Colonic mucosa (tissue), 4 donors: ENCODE measurements at regions not wholly inside any gene's neighbourhood (a gene's known extent, or its start where the extent isn't known, plus 50 kb on each side); places are given as distances from the start of the nearest gene placed in this dataset.

ENCODE experiments used
- DNase-seq: peaks from one replicate; pipeline ENCODE4 v3.0.0-alpha.2; 2020
- H3K27ac ChIP-seq: fragments of 200-600 bp; one replicate; pipeline ENCODE4 v1.8.0; 2021
- H3K27me3 ChIP-seq: fragments of 200-600 bp; one replicate; pipeline ENCODE4 v1.8.0; 2021
- H3K36me3 ChIP-seq: fragments of 200-600 bp; one replicate; pipeline ENCODE4 v1.8.0; 2021
- H3K4me1 ChIP-seq: fragments of 200-600 bp; one replicate; pipeline ENCODE4 v1.8.0; 2021; ENCODE audit warnings: mild to moderate bottlenecking
- H3K4me3 ChIP-seq: fragments of 200-600 bp; one replicate; pipeline ENCODE4 v1.8.0; 2021
- H3K9ac ChIP-seq, 2 donors: one replicate each; pipeline ENCODE4 v1.7.0; 2013; ENCODE audit warnings: control low read depth in 2 of 2, low read depth in 2 of 2, low read length in 2 of 2
- H3K9me3 ChIP-seq: fragments of 200-600 bp; one replicate; pipeline ENCODE4 v1.8.0; 2021
- CTCF ChIP-seq: fragments of 200-600 bp; IDR thresholded peaks from one replicate; pipeline ENCODE4 v1.8.0; 2022; ENCODE audit warnings: antibody characterized with exemption, mild to moderate bottlenecking
- intact Hi-C: fragments of 100-400 bp; cut with DNase I; formaldehyde crosslinking; loops from one replicate; pipeline ENCODE4 v1.14.1; 2022
- donor health status: healthy.
- donor health status: DM: no; HTN: no; CAD: no.
- donor health status: DM: no; HTN: no; CAD: no.

GRCh38 chr2:56531668-56532420 is 348.1 kb downstream of the CCDC85A start:
- intact Hi-C loops: no loop called here
- H3K27ac ChIP-seq: no peak overlapping the region
- no peak for TF ChIP-seq CTCF
- no peak for DNase-seq
- H3K27me3 ChIP-seq: no peaks in the 10 kb centered on the region
- no peaks in the 10 kb centered on the region for H3K4me1 ChIP-seq
- H3K9ac ChIP-seq: no peak overlapping the region
- H3K9me3 ChIP-seq: no peaks in the 10 kb centered on the region
- no peaks in the 10 kb centered on the region for H3K36me3 ChIP-seq
- no peak overlapping the region for H3K4me3 ChIP-seq

GRCh38 chr2:56534321-56534720 is 350.5 kb downstream of the CCDC85A start:
- H3K36me3 ChIP-seq: no peaks in the 10 kb centered on the region
- H3K27ac ChIP-seq: no peak overlapping the region
- H3K27me3 ChIP-seq: no peaks in the 10 kb centered on the region
- intact Hi-C loops: no loop called here
- no peak for DNase-seq
- TF ChIP-seq CTCF: no peak
- H3K4me3 ChIP-seq: no peak overlapping the region
- H3K9me3 ChIP-seq: no peaks in the 10 kb centered on the region
- H3K4me1 ChIP-seq: no peaks in the 10 kb centered on the region
- no peak overlapping the region for H3K9ac ChIP-seq

GRCh38 chr2:56537756-56538155 is 354.0 kb downstream of the CCDC85A start:
- Histone ChIP-seq H3K9ac (no peak overlapping the region), H3K9me3 (no peaks in the 10 kb centered on the region), H3K27me3 (no peaks in the 10 kb centered on the region), H3K4me3 (no peak overlapping the region), H3K27ac (no peak overlapping the region), H3K4me1 (no peaks in the 10 kb centered on the region), H3K36me3 (no peaks in the 10 kb centered on the region)
- no peak for DNase-seq
- no peak for TF ChIP-seq CTCF
- intact Hi-C loops: no loop called here

- no peak for TF ChIP-seq CTCF
- H3K27me3 ChIP-seq: no peaks in the 10 kb centered on the region
- no peak overlapping the region for H3K27ac ChIP-seq
- DNase-seq: no peak
- H3K36me3 ChIP-seq: no peaks in the 10 kb centered on the region
- H3K4me1 ChIP-seq: no peaks in the 10 kb centered on the region
- intact Hi-C loops: no loop called here
- H3K9me3 ChIP-seq: no peaks in the 10 kb centered on the region
- no peak overlapping the region for H3K9ac ChIP-seq
- H3K4me3 ChIP-seq: no peak overlapping the region
Observed at GRCh38 chr2:56539618-56540017, 355.8 kb downstream of the CCDC85A start.

GRCh38 chr2:56540467-56540866 is 356.7 kb downstream of the CCDC85A start:
- no peak for DNase-seq
- no peak for TF ChIP-seq CTCF
- Histone ChIP-seq H3K4me3 (no peak overlapping the region), H3K4me1 (no peaks in the 10 kb centered on the region), H3K27me3 (no peaks in the 10 kb centered on the region), H3K27ac (no peak overlapping the region), H3K36me3 (no peaks in the 10 kb centered on the region), H3K9ac (no peak overlapping the region), H3K9me3 (no peaks in the 10 kb centered on the region)
- intact Hi-C loops: no loop called here
